ENCODE measurements at regions not wholly inside any gene's neighbourhood (a gene's known extent, or its start where the extent isn't known, plus 50 kb on each side); places are given as distances from the start of the nearest gene placed in this dataset.
A peak's percentile ranks its signal among the peaks of the same experiment; 100 is the strongest.

DNA sequence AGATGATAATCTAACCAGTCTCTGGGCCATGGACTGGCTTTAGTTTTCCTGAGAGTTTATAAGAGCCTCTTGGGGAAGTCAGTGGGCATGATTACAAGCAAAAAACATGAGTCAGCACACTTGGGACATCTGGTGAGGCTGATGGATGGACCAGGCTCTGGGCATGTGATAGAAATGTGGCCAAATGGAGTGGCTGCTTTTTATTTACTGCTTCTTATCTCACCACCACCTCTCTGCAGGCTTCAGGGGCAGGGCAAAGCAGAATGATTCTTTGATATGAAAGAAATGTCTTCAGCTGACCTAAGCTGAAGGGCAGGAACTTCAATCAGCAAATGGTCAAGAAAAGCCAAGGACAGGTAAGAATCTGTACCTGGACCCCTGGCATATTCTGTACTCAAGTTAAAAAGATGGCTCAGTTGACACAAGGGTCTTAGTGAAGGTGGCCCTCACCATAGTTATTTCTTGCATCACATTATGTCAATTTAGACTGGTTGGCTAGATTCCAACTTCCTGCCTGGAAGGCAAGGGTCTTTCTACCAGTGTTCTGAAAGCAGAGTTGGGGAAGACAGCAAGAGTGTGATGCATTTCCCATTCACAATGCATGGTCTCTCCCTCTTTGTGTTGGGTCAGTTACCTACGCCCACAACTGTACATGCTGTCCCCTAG lies 162.8 kb downstream of the FASLG start:
- H3K9me3 ChIP-seq (ENCODE audit: control insufficient read depth in 2 of 2, low read length in 2 of 2) = no peaks in the 10 kb centered on the region
- no peak overlapping the region for H3K27ac ChIP-seq (ENCODE audit: low read length)
- no peak overlapping the region for H3K9ac ChIP-seq (ENCODE audit: low read length in 2 of 2)
- H3K4me3 ChIP-seq (ENCODE audit: low read length in 2 of 2) = no peak overlapping the region
- peaks cover 3% of the 10 kb centered on the region for H3K4me1 ChIP-seq (ENCODE audit: control insufficient read depth, insufficient read depth, low read length)
- H3K27me3 ChIP-seq (ENCODE audit: control insufficient read depth in 1 of 2, insufficient read depth in 2 of 2, low read length in 2 of 2) = no peaks in the 10 kb centered on the region
- no peaks in the 10 kb centered on the region for H3K36me3 ChIP-seq (ENCODE audit: control insufficient read depth in 2 of 2, insufficient read depth in 2 of 2, low read length in 2 of 2)

DNA sequence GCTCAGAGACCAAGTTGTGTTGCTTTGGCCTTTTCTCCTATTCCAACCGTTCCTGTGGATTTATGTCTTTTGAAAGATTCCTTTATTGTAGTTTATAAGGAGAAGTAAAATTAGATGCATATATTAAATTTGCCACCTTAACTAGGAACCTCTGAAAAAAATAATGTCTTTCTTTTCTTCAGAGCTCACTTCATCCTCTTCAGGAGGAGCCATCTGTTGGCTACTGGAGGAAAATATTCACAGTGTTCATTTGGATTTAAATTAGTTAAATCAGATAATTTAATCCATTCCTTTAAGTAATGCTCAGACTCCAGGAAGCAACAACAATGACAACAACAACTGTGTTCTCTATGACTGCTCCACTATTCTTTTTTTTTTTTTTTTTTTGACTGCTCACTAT lies 164.0 kb downstream of the FASLG start:
- Histone ChIP-seq H3K27ac (ENCODE audit: low read length) (no peak overlapping the region), H3K9ac (ENCODE audit: low read length in 2 of 2) (no peak overlapping the region), H3K36me3 (ENCODE audit: control insufficient read depth in 2 of 2, insufficient read depth in 2 of 2, low read length in 2 of 2) (no peaks in the 10 kb centered on the region), H3K27me3 (ENCODE audit: control insufficient read depth in 1 of 2, insufficient read depth in 2 of 2, low read length in 2 of 2) (no peaks in the 10 kb centered on the region), H3K4me1 (ENCODE audit: control insufficient read depth, insufficient read depth, low read length) (peaks cover 3% of the 10 kb centered on the region), H3K9me3 (ENCODE audit: control insufficient read depth in 2 of 2, low read length in 2 of 2) (no peaks in the 10 kb centered on the region), H3K4me3 (ENCODE audit: low read length in 2 of 2) (no peak overlapping the region)

DNA sequence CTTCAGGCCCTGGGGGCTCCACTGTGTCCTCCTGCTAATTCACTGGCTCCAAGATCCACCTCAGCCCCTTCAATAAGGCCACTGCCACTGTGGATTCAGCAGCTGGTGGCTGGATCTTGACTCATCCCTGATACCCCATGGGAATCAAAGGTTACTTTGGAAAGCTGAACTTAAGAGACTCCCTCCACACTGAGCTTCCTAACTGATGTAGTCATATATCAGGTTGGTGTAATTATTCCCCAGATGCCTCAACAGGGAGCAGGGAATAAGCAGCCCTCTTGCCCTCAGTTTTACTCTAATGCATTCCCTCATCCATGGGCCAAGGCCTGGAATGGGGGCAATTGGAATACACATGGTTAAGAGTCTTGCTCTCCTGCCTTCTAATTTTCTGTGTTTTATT lies 164.6 kb downstream of the FASLG start:
- Histone ChIP-seq H3K9me3 (ENCODE audit: control insufficient read depth in 2 of 2, low read length in 2 of 2) (no peaks in the 10 kb centered on the region), H3K27ac (ENCODE audit: low read length) (no peak overlapping the region), H3K27me3 (ENCODE audit: control insufficient read depth in 1 of 2, insufficient read depth in 2 of 2, low read length in 2 of 2) (no peaks in the 10 kb centered on the region), H3K4me1 (ENCODE audit: control insufficient read depth, insufficient read depth, low read length) (peaks cover 3% of the 10 kb centered on the region), H3K4me3 (ENCODE audit: low read length in 2 of 2) (no peak overlapping the region), H3K9ac (ENCODE audit: low read length in 2 of 2) (no peak overlapping the region), H3K36me3 (ENCODE audit: control insufficient read depth in 2 of 2, insufficient read depth in 2 of 2, low read length in 2 of 2) (no peaks in the 10 kb centered on the region)

DNA sequence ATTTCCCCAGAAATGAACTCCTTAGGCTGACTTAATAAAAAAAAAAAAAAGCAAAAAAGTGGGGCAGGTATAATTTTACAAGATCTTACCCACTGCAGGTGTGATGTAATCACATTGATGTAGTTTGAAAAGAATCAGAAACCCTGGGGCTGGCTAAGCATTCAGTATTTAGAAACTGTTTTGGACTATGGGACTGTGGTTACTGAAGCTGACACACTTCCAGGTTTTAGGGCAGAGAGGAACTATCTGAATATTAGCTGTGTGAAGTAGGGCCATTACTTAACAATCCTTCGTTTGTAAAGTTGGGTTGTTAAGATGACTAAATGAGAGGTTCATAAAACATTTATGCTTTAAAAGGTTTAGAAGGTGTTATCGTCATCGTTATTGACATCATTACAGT lies 165.3 kb downstream of the FASLG start:
- Histone ChIP-seq H3K36me3 (ENCODE audit: control insufficient read depth in 2 of 2, insufficient read depth in 2 of 2, low read length in 2 of 2) (no peaks in the 10 kb centered on the region), H3K9me3 (ENCODE audit: control insufficient read depth in 2 of 2, low read length in 2 of 2) (no peaks in the 10 kb centered on the region), H3K27ac (ENCODE audit: low read length) (no peak overlapping the region), H3K9ac (ENCODE audit: low read length in 2 of 2) (no peak overlapping the region), H3K4me1 (ENCODE audit: control insufficient read depth, insufficient read depth, low read length) (no peaks in the 10 kb centered on the region), H3K27me3 (ENCODE audit: control insufficient read depth in 1 of 2, insufficient read depth in 2 of 2, low read length in 2 of 2) (no peaks in the 10 kb centered on the region), H3K4me3 (ENCODE audit: low read length in 2 of 2) (no peak overlapping the region)

DNA sequence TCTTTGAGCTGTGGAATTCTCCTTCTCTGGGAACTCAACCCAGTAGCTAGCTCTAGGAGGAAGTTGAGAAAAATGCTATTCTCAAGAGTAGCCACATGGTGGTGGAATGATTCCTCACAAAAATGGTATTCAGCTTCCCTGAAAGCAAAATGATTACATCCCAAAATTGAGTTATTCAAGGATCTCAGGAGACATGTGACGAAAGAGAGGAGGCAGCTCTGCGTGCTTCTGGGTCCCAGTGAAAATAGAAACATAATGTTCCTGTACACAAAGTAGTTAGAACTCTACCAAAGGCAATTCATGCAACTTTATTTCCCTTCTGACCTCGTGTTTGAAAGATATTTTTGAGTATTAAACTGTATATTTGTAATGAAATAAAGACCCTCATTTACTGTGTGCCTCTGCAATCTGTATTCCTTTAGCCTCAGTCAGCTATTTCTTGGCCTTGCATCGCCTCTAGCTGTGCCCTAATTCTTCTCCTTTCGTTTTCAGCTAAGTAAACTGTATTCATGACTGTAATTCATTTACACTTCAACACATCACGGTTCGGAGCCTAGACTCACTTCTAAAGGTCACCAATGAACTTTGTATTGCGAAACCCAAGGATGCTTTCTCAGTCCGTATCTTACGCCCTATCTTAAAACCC lies 167.3 kb downstream of the FASLG start:
- Histone ChIP-seq H3K27me3 (ENCODE audit: control insufficient read depth in 1 of 2, insufficient read depth in 2 of 2, low read length in 2 of 2) (no peaks in the 10 kb centered on the region), H3K36me3 (ENCODE audit: control insufficient read depth in 2 of 2, insufficient read depth in 2 of 2, low read length in 2 of 2) (no peaks in the 10 kb centered on the region), H3K4me3 (ENCODE audit: low read length in 2 of 2) (peak overlapping the region; percentile 24 to 28), H3K4me1 (ENCODE audit: control insufficient read depth, insufficient read depth, low read length) (no peaks in the 10 kb centered on the region), H3K9me3 (ENCODE audit: control insufficient read depth in 2 of 2, low read length in 2 of 2) (no peaks in the 10 kb centered on the region), H3K9ac (ENCODE audit: low read length in 2 of 2) (peak overlapping the region; percentile 13 to 18), H3K27ac (ENCODE audit: low read length) (peak overlapping the region; percentile 50)

DNA sequence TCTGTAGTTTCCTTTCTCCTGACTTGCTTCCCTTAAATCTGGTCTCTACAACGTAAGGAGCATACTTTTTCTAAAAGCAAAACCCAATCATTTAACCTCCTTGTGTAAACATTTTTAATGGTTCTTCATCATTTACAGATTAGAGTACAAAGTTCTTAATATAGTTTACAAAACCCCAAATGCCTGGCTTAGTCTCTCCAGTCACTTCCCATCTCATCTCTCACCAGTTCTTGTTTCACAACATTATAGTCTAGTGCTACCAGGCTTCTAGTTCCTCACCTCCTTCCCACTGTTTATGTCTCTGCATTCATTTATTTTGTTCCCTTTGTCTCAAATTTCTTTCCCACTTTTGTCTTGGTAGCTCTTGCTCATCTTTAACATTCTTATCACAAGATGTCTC lies 168.4 kb downstream of the FASLG start:
- Histone ChIP-seq H3K36me3 (ENCODE audit: control insufficient read depth in 2 of 2, insufficient read depth in 2 of 2, low read length in 2 of 2) (no peaks in the 10 kb centered on the region), H3K27ac (ENCODE audit: low read length) (peak overlapping the region; percentile 50), H3K9ac (ENCODE audit: low read length in 2 of 2) (no peak overlapping the region), H3K4me3 (ENCODE audit: low read length in 2 of 2) (no peak overlapping the region), H3K27me3 (ENCODE audit: control insufficient read depth in 1 of 2, insufficient read depth in 2 of 2, low read length in 2 of 2) (no peaks in the 10 kb centered on the region), H3K4me1 (ENCODE audit: control insufficient read depth, insufficient read depth, low read length) (no peaks in the 10 kb centered on the region), H3K9me3 (ENCODE audit: control insufficient read depth in 2 of 2, low read length in 2 of 2) (no peaks in the 10 kb centered on the region)

DNA sequence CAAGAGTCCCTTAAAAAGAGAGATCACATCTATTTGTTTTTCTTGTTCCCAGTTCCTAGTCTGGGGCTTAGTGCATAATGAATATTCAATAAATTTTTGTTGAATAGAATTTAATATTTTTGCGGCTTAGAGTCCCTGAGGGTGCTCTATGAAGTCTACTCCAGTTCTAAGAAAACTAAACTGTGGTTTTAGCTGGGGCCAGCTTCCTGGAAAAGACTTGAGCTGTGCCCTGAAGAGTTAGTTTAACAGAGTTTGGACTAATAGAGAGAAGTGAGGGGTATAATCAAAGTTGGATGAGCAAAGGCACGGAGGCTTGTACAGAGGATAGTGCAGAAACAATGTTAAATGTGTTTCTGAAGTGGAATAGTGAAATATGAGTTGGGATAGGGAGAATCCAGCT lies 168.9 kb downstream of the FASLG start:
- Histone ChIP-seq H3K36me3 (ENCODE audit: control insufficient read depth in 2 of 2, insufficient read depth in 2 of 2, low read length in 2 of 2) (no peaks in the 10 kb centered on the region), H3K27me3 (ENCODE audit: control insufficient read depth in 1 of 2, insufficient read depth in 2 of 2, low read length in 2 of 2) (no peaks in the 10 kb centered on the region), H3K9me3 (ENCODE audit: control insufficient read depth in 2 of 2, low read length in 2 of 2) (no peaks in the 10 kb centered on the region), H3K4me1 (ENCODE audit: control insufficient read depth, insufficient read depth, low read length) (no peaks in the 10 kb centered on the region), H3K9ac (ENCODE audit: low read length in 2 of 2) (no peak overlapping the region), H3K27ac (ENCODE audit: low read length) (no peak overlapping the region), H3K4me3 (ENCODE audit: low read length in 2 of 2) (no peak overlapping the region)

DNA sequence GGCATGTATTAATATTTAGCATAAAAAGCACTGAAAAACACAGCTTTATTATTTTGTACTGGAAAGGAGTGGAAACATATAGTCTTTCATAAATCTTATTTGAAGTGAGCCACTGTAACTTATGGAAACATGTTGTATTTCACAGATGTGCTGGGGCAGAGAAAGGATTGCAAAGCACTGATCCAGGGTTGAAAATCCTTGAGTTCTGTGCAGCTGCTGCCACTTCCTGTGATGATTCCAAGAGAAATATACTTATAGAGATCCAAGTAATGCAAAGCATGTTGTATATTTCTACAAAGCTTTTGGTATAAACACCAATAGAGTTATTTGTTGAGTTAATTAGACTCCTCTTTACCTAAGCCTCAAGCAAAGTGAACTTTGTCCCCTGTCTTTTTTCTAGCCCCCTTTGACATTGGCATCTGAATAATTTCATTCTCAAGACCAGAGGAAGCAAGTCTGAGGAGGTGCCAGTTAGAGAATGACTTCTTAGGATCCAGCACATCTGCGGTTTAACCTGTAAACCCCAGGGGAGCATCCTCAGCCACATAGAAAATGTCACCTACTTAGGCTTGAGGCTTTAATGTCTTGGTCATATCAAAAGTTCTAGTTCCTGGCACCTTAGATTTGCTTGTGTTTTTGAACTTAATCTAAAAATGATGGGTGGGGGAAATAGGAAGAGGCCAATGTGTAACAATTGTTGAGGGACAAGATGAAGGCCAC lies 173.3 kb downstream of the FASLG start:
- Histone ChIP-seq H3K9ac (ENCODE audit: low read length in 2 of 2) (no peak overlapping the region), H3K27ac (ENCODE audit: low read length) (no peak overlapping the region), H3K4me1 (ENCODE audit: control insufficient read depth, insufficient read depth, low read length) (no peaks in the 10 kb centered on the region), H3K27me3 (ENCODE audit: control insufficient read depth in 1 of 2, insufficient read depth in 2 of 2, low read length in 2 of 2) (no peaks in the 10 kb centered on the region), H3K36me3 (ENCODE audit: control insufficient read depth in 2 of 2, insufficient read depth in 2 of 2, low read length in 2 of 2) (no peaks in the 10 kb centered on the region), H3K9me3 (ENCODE audit: control insufficient read depth in 2 of 2, low read length in 2 of 2) (no peaks in the 10 kb centered on the region), H3K4me3 (ENCODE audit: low read length in 2 of 2) (no peak overlapping the region)

DNA sequence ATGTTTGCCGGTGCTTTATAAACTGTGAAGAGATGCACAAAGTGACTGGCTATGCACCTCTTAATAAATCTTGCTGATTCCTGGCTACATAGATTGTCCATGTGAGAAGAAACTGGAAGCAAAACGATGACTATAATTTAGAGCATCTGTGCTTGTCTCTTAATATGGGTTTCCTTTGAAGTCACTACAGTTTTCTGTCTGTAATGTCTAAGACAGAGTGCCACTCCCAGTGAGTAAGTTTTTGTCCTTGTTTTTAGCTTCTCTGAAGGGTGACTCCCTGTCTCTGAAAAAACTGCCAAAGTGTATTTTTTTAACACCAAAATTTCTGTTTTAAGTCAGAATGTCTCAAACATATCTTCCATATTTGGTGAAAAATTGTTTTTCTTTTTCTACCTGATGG lies 175.1 kb downstream of the FASLG start:
- H3K4me1 ChIP-seq (ENCODE audit: control insufficient read depth, insufficient read depth, low read length) = no peaks in the 10 kb centered on the region
- H3K27ac ChIP-seq (ENCODE audit: low read length) = no peak overlapping the region
- H3K27me3 ChIP-seq (ENCODE audit: control insufficient read depth in 1 of 2, insufficient read depth in 2 of 2, low read length in 2 of 2) = no peaks in the 10 kb centered on the region
- H3K4me3 ChIP-seq (ENCODE audit: low read length in 2 of 2) = no peak overlapping the region
- H3K9ac ChIP-seq (ENCODE audit: low read length in 2 of 2) = no peak overlapping the region
- H3K9me3 ChIP-seq (ENCODE audit: control insufficient read depth in 2 of 2, low read length in 2 of 2) = no peaks in the 10 kb centered on the region
- H3K36me3 ChIP-seq (ENCODE audit: control insufficient read depth in 2 of 2, insufficient read depth in 2 of 2, low read length in 2 of 2) = no peaks in the 10 kb centered on the region

DNA sequence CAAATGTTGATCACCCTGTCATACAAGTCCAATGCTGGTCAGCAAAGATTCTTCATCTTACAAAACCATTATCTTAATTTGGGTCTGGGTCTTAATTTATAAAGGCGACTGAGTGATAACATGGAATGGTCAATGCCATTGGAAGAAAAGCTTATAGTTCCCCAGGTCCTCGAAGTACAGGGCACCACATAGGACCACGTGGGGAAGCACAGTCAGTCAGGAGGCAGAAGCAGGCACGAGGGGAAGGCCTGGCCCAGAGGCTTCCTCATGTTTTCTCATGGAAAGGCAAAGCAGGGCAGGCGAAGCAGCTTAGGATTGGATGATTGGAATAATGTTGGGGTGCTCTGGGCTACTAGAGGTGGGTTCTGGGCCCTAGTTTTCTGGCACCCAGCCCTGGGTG lies 175.7 kb downstream of the FASLG start:
- Histone ChIP-seq H3K4me1 (ENCODE audit: control insufficient read depth, insufficient read depth, low read length) (no peaks in the 10 kb centered on the region), H3K27me3 (ENCODE audit: control insufficient read depth in 1 of 2, insufficient read depth in 2 of 2, low read length in 2 of 2) (no peaks in the 10 kb centered on the region), H3K27ac (ENCODE audit: low read length) (no peak overlapping the region), H3K4me3 (ENCODE audit: low read length in 2 of 2) (no peak overlapping the region), H3K36me3 (ENCODE audit: control insufficient read depth in 2 of 2, insufficient read depth in 2 of 2, low read length in 2 of 2) (no peaks in the 10 kb centered on the region), H3K9ac (ENCODE audit: low read length in 2 of 2) (no peak overlapping the region), H3K9me3 (ENCODE audit: control insufficient read depth in 2 of 2, low read length in 2 of 2) (no peaks in the 10 kb centered on the region)

DNA sequence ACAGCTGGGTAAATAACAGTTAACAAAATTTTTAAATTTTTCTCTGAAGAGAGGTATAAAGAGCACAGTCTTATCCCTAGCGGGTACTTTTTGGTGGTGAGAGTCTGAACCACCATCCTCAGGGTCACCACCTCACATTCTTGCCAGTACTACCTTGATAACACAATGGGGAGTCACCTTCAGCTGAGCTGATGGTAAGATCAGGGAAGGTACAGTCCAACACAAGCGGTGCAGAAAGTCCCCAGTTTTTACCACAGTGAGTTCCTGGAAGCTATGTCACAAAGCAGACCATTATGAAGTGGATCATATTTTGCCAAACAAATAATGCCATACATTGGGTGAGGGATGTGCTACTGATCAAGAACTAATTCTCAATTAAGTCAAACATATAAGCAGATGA lies 176.9 kb downstream of the FASLG start:
- no peak overlapping the region for H3K27ac ChIP-seq (ENCODE audit: low read length)
- H3K36me3 ChIP-seq (ENCODE audit: control insufficient read depth in 2 of 2, insufficient read depth in 2 of 2, low read length in 2 of 2) = no peaks in the 10 kb centered on the region
- H3K27me3 ChIP-seq (ENCODE audit: control insufficient read depth in 1 of 2, insufficient read depth in 2 of 2, low read length in 2 of 2) = no peaks in the 10 kb centered on the region
- no peak overlapping the region for H3K4me3 ChIP-seq (ENCODE audit: low read length in 2 of 2)
- H3K4me1 ChIP-seq (ENCODE audit: control insufficient read depth, insufficient read depth, low read length) = no peaks in the 10 kb centered on the region
- H3K9me3 ChIP-seq (ENCODE audit: control insufficient read depth in 2 of 2, low read length in 2 of 2) = no peaks in the 10 kb centered on the region
- H3K9ac ChIP-seq (ENCODE audit: low read length in 2 of 2) = no peak overlapping the region

All from stomach smooth muscle (tissue), 2 donors.